ENCODE measurements at regions not wholly inside any gene's neighbourhood (a gene's known extent, or its start where the extent isn't known, plus 50 kb on each side); places are given as distances from the start of the nearest gene placed in this dataset.

GRCh38 chr21:22138297-22139016 is 1140.2 kb downstream of the NCAM2 start:
- H3K9me3 Mint-ChIP-seq (ENCODE audit: low read depth, unreplicated experiment) = peaks cover 8% of the 10 kb centered on the region
- H3K36me3 Mint-ChIP-seq (ENCODE audit: insufficient read depth, unreplicated experiment) = no peaks in the 10 kb centered on the region
- no peak for DNase-seq
- no peak for TF ChIP-seq CTCF (IDR thresholded peaks at IDR 0.05; ENCODE audit: unreplicated experiment)
- CTCF ChIA-PET = no interaction called here
- no peaks in the 10 kb centered on the region for H3K27me3 Mint-ChIP-seq (ENCODE audit: unreplicated experiment)
- H3K4me3 Mint-ChIP-seq (ENCODE audit: low read depth, unreplicated experiment) = no peak overlapping the region
- no TSS peak for BruUV-seq (replicated peaks)
- no peak overlapping the region for H3K27ac Mint-ChIP-seq (ENCODE audit: unreplicated experiment)
- intact Hi-C loops (cut with micrococcal nuclease; ENCODE audit: unreplicated experiment) = no loop called here
- no peaks in the 10 kb centered on the region for H3K4me1 Mint-ChIP-seq (ENCODE audit: low read depth, unreplicated experiment)

- Mint-ChIP-seq H3K9me3 (ENCODE audit: low read depth, unreplicated experiment) (no peaks in the 10 kb centered on the region), H3K4me1 (ENCODE audit: low read depth, unreplicated experiment) (no peaks in the 10 kb centered on the region), H3K27me3 (ENCODE audit: unreplicated experiment) (no peaks in the 10 kb centered on the region), H3K27ac (ENCODE audit: unreplicated experiment) (no peak overlapping the region), H3K4me3 (ENCODE audit: low read depth, unreplicated experiment) (no peak overlapping the region), H3K36me3 (ENCODE audit: insufficient read depth, unreplicated experiment) (no peaks in the 10 kb centered on the region)
- no peak for DNase-seq
- CTCF ChIA-PET = no interaction called here
- no peak for TF ChIP-seq CTCF (IDR thresholded peaks at IDR 0.05; ENCODE audit: unreplicated experiment)
- intact Hi-C loops (cut with micrococcal nuclease; ENCODE audit: unreplicated experiment) = no loop called here
- BruUV-seq (replicated peaks) = no TSS peak
Measured at GRCh38 chr21:22145545-22145944, 1147.3 kb downstream of the NCAM2 start.

GRCh38 chr21:22154579-22155274 is 1156.5 kb downstream of the NCAM2 start:
- no TSS peak for BruUV-seq (replicated peaks)
- no peak overlapping the region for H3K4me3 Mint-ChIP-seq (ENCODE audit: low read depth, unreplicated experiment)
- DNase-seq = no peak
- no peaks in the 10 kb centered on the region for H3K36me3 Mint-ChIP-seq (ENCODE audit: insufficient read depth, unreplicated experiment)
- intact Hi-C loops (cut with micrococcal nuclease; ENCODE audit: unreplicated experiment) = no loop called here
- TF ChIP-seq CTCF (IDR thresholded peaks at IDR 0.05; ENCODE audit: unreplicated experiment) = no peak
- CTCF ChIA-PET = no interaction called here
- H3K27ac Mint-ChIP-seq (ENCODE audit: unreplicated experiment) = no peak overlapping the region
- H3K4me1 Mint-ChIP-seq (ENCODE audit: low read depth, unreplicated experiment) = no peaks in the 10 kb centered on the region
- H3K27me3 Mint-ChIP-seq (ENCODE audit: unreplicated experiment) = no peaks in the 10 kb centered on the region
- H3K9me3 Mint-ChIP-seq (ENCODE audit: low read depth, unreplicated experiment) = peaks cover 3% of the 10 kb centered on the region

- no peak for TF ChIP-seq CTCF (IDR thresholded peaks at IDR 0.05; ENCODE audit: unreplicated experiment)
- no peak for DNase-seq
- CTCF ChIA-PET = no interaction called here
- BruUV-seq (replicated peaks) = no TSS peak
- no peaks in the 10 kb centered on the region for H3K36me3 Mint-ChIP-seq (ENCODE audit: insufficient read depth, unreplicated experiment)
- intact Hi-C loops (cut with micrococcal nuclease; ENCODE audit: unreplicated experiment) = no loop called here
- H3K27me3 Mint-ChIP-seq (ENCODE audit: unreplicated experiment) = no peaks in the 10 kb centered on the region
- peaks cover 4% of the 10 kb centered on the region for H3K9me3 Mint-ChIP-seq (ENCODE audit: low read depth, unreplicated experiment)
- no peak overlapping the region for H3K4me3 Mint-ChIP-seq (ENCODE audit: low read depth, unreplicated experiment)
- H3K4me1 Mint-ChIP-seq (ENCODE audit: low read depth, unreplicated experiment) = no peaks in the 10 kb centered on the region
- H3K27ac Mint-ChIP-seq (ENCODE audit: unreplicated experiment) = no peak overlapping the region
Measured at GRCh38 chr21:22164912-22165311, 1166.7 kb downstream of the NCAM2 start.

Data from Calu3 (cell line).